H1 (cell line): ENCODE measurements at regions not wholly inside any gene's neighbourhood (a gene's known extent, or its start where the extent isn't known, plus 50 kb on each side); places are given as distances from the start of the nearest gene placed in this dataset.
A peak's percentile ranks its signal among the peaks of the same experiment; 100 is the strongest.

ENCODE experiments used
- CTCF ChIA-PET: fragments of 300-600 bp; sonication (Branson Sonifier 250); formaldehyde crosslinking; loops from one replicate; lab custom pipeline; 2021; ENCODE audit not compliant: partially characterized antibody; lab: Charles Lee
- POLR2A ChIA-PET: fragments of 300-600 bp; sonication (Branson Sonifier 250); formaldehyde crosslinking; loops from one replicate; lab custom pipeline; 2021; ENCODE audit warnings: inconsistent platforms; ENCODE audit not compliant: partially characterized antibody; lab: Charles Lee
- DNase-seq, 2 experiments: peaks; one replicate each; pipeline versions ENCODE4 v3.0.0 to v3.0.0-alpha.2; 2010 to 2022; ENCODE audit warnings: low spot score in 2 of 2, low read depth in 1 of 2, mixed read lengths in 1 of 2
- FAIRE-seq: peaks from 2 replicates; lab custom pipeline; 2011; peaks lifted over from hg19 to GRCh38; lab: Jason Lieb, UNC
- H2AFZ ChIP-seq: 2 replicates; pipeline ENCODE4 v1.8.1; 2012; ENCODE audit warnings: low read length, inconsistent platforms
- H2AK5ac ChIP-seq: 2 replicates; pipeline ENCODE4 v1.6.1; 2013; ENCODE audit warnings: low read depth, low read length
- H2BK120ac ChIP-seq: replicated peaks from 2 replicates; pipeline ENCODE3; 2013; ENCODE audit warnings: low read depth, low read length, inconsistent platforms
- H2BK12ac ChIP-seq: 2 replicates; pipeline ENCODE4 v1.6.1; 2013; ENCODE audit warnings: low read depth, low read length
- H2BK15ac ChIP-seq: 2 replicates; pipeline ENCODE4 v1.6.1; 2013; ENCODE audit warnings: low read length
- H2BK20ac ChIP-seq: 2 replicates; pipeline ENCODE4 v1.6.1; 2013; ENCODE audit warnings: low read length
- H2BK5ac ChIP-seq: 2 replicates; pipeline ENCODE4 v1.6.1; 2013; ENCODE audit warnings: low read depth, low read length
- H3K14ac ChIP-seq: 2 replicates; pipeline ENCODE4 v1.6.1; 2013; ENCODE audit warnings: inconsistent platforms; ENCODE audit not compliant: insufficient read length
- H3K18ac ChIP-seq: 2 replicates; pipeline ENCODE4 v1.6.1; 2013; ENCODE audit warnings: low read length; ENCODE audit errors: extremely low read depth
- H3K23ac ChIP-seq: 2 replicates; pipeline ENCODE4 v1.6.1; 2013; ENCODE audit warnings: inconsistent platforms; ENCODE audit not compliant: insufficient read length
- H3K23me2 ChIP-seq: 2 replicates; pipeline ENCODE4 v1.6.1; 2013; ENCODE audit warnings: low read depth, low read length
- H3K27ac ChIP-seq: 2 replicates; pipeline ENCODE4 v1.6.1; 2011; ENCODE audit warnings: low read depth, low read length, inconsistent platforms
- H3K27me3 ChIP-seq, 4 experiments: replicated peaks in 1 of 4; 1 replicate in 1 of 4; 2 replicates in 3 of 4; pipeline versions ENCODE4 v1.6.1 to v1.8.1; 2011 to 2013; ENCODE audit warnings: low read length in 3 of 4, mild to moderate bottlenecking in 3 of 4, inconsistent platforms in 2 of 4, mixed read lengths in 2 of 4, moderate library complexity in 1 of 4; ENCODE audit not compliant: control insufficient read depth in 3 of 4, insufficient read depth in 3 of 4; ENCODE audit errors: extremely low read depth in 1 of 4
- H3K36me3 ChIP-seq, 4 experiments: 2 replicates each; pipeline versions ENCODE4 v1.6.1 to v1.8.1; 2011 to 2013; ENCODE audit warnings: mild to moderate bottlenecking in 4 of 4, low read length in 3 of 4, moderate library complexity in 2 of 4, control low read depth in 1 of 4, inconsistent platforms in 1 of 4; ENCODE audit not compliant: insufficient read depth in 4 of 4, control insufficient read depth in 2 of 4
- H3K4ac ChIP-seq: replicated peaks from 2 replicates; pipeline ENCODE3; 2013; ENCODE audit warnings: low read length, low read depth, mixed read lengths, inconsistent platforms; ENCODE audit not compliant: insufficient read length
- H3K4me1 ChIP-seq, 4 experiments: replicated peaks in 1 of 4; 1 replicate in 1 of 4; 2 replicates in 3 of 4; pipeline versions ENCODE4 v1.6.1 to v1.8.1; 2011 to 2013; ENCODE audit warnings: low read length in 3 of 4, inconsistent platforms in 2 of 4, mixed read lengths in 1 of 4; ENCODE audit not compliant: insufficient read depth in 4 of 4, control insufficient read depth in 3 of 4
- H3K4me2 ChIP-seq, 2 experiments: 2 replicates each; pipeline versions ENCODE4 v1.6.1 to v1.8.1; 2011 to 2013; ENCODE audit warnings: low read depth in 2 of 2, low read length in 2 of 2, control low read depth in 1 of 2, inconsistent platforms in 1 of 2, mild to moderate bottlenecking in 1 of 2; ENCODE audit not compliant: insufficient read depth in 1 of 2
- H3K4me3 ChIP-seq, 4 experiments: fragments of 200-600, 300-600 bp in 1 of 4; sonication (generic), shearing (Covaris generic), sonication (Bioruptor Twin) in 1 of 4; 2 replicates each; pipeline versions ENCODE4 v1.5.1 to v1.8.1; 2011 to 2016; ENCODE audit warnings: low read length in 4 of 4, low read depth in 3 of 4, control low read depth in 2 of 4, inconsistent platforms in 2 of 4, mild to moderate bottlenecking in 2 of 4, mixed read lengths in 1 of 4, moderate library complexity in 1 of 4; ENCODE audit not compliant: insufficient read depth in 2 of 4; ENCODE audit errors: extremely low read depth in 1 of 4
- H3K56ac ChIP-seq: replicated peaks from 2 replicates; pipeline ENCODE3; 2013; ENCODE audit warnings: low read depth, mild to moderate bottlenecking, mixed read lengths, low read length, inconsistent platforms; ENCODE audit not compliant: insufficient read length
- H3K79me1 ChIP-seq: 2 replicates; pipeline ENCODE4 v1.6.1; 2013; ENCODE audit warnings: low read depth, low read length, control low read depth
- H3K79me2 ChIP-seq, 2 experiments: 2 replicates each; pipeline versions ENCODE4 v1.6.1 to v1.8.1; 2012 to 2013; ENCODE audit warnings: low read length in 2 of 2, mild to moderate bottlenecking in 2 of 2, inconsistent platforms in 1 of 2; ENCODE audit not compliant: insufficient read depth in 2 of 2, control insufficient read depth in 1 of 2
- H3K9ac ChIP-seq, 4 experiments: replicated peaks in 1 of 4; 1 replicate in 1 of 4; 2 replicates in 3 of 4; pipeline versions ENCODE4 v1.6.1 to v1.8.1; 2011 to 2013; ENCODE audit warnings: low read depth in 3 of 4, low read length in 3 of 4, control low read depth in 2 of 4, mild to moderate bottlenecking in 2 of 4, moderate library complexity in 2 of 4, inconsistent platforms in 1 of 4; ENCODE audit errors: extremely low read depth in 1 of 4
- H3K9me3 ChIP-seq, 2 experiments: 2 replicates each; pipeline versions ENCODE4 v1.6.1 to v1.8.1; 2012 to 2013; ENCODE audit warnings: mild to moderate bottlenecking in 2 of 2, moderate library complexity in 2 of 2, control low read depth in 1 of 2, inconsistent platforms in 1 of 2, low read depth in 1 of 2, low read length in 1 of 2, mixed read lengths in 1 of 2; ENCODE audit not compliant: insufficient read depth in 2 of 2
- H4K20me1 ChIP-seq, 2 experiments: replicated peaks in 1 of 2; 2 replicates each; pipeline versions ENCODE3 to v1.8.1; 2011 to 2013; ENCODE audit warnings: inconsistent platforms in 2 of 2, low read length in 2 of 2, mild to moderate bottlenecking in 1 of 2; ENCODE audit not compliant: insufficient read depth in 2 of 2, control insufficient read depth in 1 of 2
- H4K5ac ChIP-seq: 2 replicates; pipeline ENCODE4 v1.6.1; 2013; ENCODE audit warnings: low read length, low read depth, mixed read lengths, inconsistent platforms; ENCODE audit not compliant: insufficient read length
- H4K8ac ChIP-seq: 2 replicates; pipeline ENCODE4 v1.8.0; 2013; ENCODE audit warnings: mild to moderate bottlenecking, moderate library complexity, low read length, inconsistent platforms; ENCODE audit not compliant: insufficient read depth; ENCODE audit errors: extremely low read depth
- H4K91ac ChIP-seq: replicated peaks from 2 replicates; pipeline ENCODE3; 2013; ENCODE audit warnings: low read length, mixed read lengths, inconsistent platforms; ENCODE audit not compliant: insufficient read length
- BCL11A ChIP-seq, 2 experiments: IDR thresholded peaks; one replicate each; pipeline ENCODE4 v1.6.1; 2011; ENCODE audit warnings: low read depth in 2 of 2, low read length in 2 of 2, mild to moderate bottlenecking in 2 of 2
- EGR1 ChIP-seq: IDR thresholded peaks from 2 replicates; pipeline ENCODE4 v1.6.1; 2011; ENCODE audit warnings: low read depth, low read length, borderline replicate concordance
- EZH2 ChIP-seq: fragments of 200-600 bp; sonication (generic); IDR thresholded peaks from 2 replicates; pipeline ENCODE4 v1.7.1; 2012; ENCODE audit warnings: low read depth, mild to moderate bottlenecking, moderate library complexity, low read length, inconsistent platforms; ENCODE audit not compliant: severe bottlenecking
- FOSL1 ChIP-seq: IDR thresholded peaks from 2 replicates; pipeline ENCODE4 v1.6.1; 2011; ENCODE audit warnings: mild to moderate bottlenecking, low read depth, low read length, moderate library complexity; ENCODE audit not compliant: insufficient read depth
- HDAC2 ChIP-seq, 2 experiments: fragments of 300-600 bp in 1 of 2; sonication (generic) in 1 of 2; IDR thresholded peaks; 2 replicates each; pipeline ENCODE4 v1.6.1; 2011 to 2012; ENCODE audit warnings: low read depth in 2 of 2, low read length in 2 of 2, mild to moderate bottlenecking in 2 of 2, moderate library complexity in 2 of 2, borderline replicate concordance in 1 of 2, inconsistent platforms in 1 of 2
- JUND ChIP-seq: IDR thresholded peaks from 2 replicates; pipeline ENCODE4 v1.6.1; 2011; ENCODE audit warnings: mild to moderate bottlenecking, improper control_type of control experiment, low read length
- SIX5 ChIP-seq: IDR thresholded peaks from 2 replicates; pipeline ENCODE4 v1.6.1; 2011; ENCODE audit warnings: mild to moderate bottlenecking, low read depth, low read length
- SP4 ChIP-seq: IDR thresholded peaks from 2 replicates; pipeline ENCODE4 v1.6.1; 2012; ENCODE audit warnings: low read length, inconsistent platforms
- YY1 ChIP-seq: IDR thresholded peaks from 2 replicates; pipeline ENCODE4 v1.6.1; 2011; ENCODE audit warnings: low read depth, mild to moderate bottlenecking, low read length
- WGBS, 2 experiments: shearing (Covaris generic) in 1 of 2; methylation state at CpG; one replicate each; pipeline versions ENCODE4 v1.1.6 to v1.1.7; 2013 to 2015; ENCODE audit warnings: low lambda C conversion rate in 2 of 2, mixed read lengths in 2 of 2, inconsistent platforms in 1 of 2, low coverage in 1 of 2, missing lambda C conversion rate in 1 of 2; ENCODE audit not compliant: insufficient replicate concordance in 2 of 2, insufficient coverage in 1 of 2, insufficient read length in 1 of 2; ENCODE audit errors: extremely low coverage in 1 of 2, missing lambda C conversion rate in 1 of 2; 5-methylcytosine and 5-hydroxymethylcytosine counted together
- TF ChIP-seq, protein P1 (sequence below): IDR thresholded peaks from 2 replicates; pipeline ENCODE4 v1.6.1; 2012; ENCODE audit warnings: low read length, inconsistent platforms

DNA sequence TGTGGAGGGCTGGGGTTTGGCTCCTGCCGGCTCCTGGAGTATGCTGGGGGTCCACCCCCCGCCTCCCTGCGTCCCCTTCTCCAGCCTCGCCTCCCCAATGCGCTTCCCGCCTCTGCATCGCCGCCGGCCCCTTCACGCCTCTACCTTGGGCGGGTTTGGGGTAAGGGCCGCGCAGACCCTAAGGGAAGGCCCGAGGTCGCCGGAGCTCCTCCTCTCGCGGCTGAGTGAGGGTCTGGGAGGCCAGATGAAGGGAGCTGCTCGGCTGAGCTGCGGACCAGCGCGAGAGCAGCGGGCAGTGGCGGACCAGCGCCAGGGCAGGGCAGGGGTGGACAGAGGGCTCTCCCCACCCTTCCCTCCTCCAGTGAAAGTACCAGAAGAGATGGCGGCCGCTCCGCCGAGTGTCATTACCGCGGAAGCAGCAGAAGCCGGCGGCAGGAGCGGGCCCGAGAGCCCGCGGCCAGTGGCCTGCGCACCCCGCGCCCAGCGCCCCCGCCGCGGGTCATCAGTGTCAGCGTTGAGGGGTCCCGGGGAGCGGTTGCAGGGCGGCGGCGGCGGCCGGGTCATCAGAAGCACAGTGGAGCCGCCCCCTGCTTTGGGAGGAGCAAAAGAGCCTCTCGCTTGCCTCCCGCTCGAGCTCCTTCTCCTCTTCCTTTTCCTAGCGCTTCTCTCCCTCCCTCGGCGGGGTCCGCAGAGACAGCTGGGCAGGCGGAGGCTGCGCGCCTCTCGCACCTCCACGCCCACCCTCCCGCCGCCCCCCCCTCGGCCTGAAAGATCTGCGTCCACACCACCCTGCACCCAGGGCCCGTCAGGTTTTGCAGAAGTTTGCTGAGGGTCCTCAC is 255.6 kb upstream of the CADM1 start:
- ChIA-PET POLR2A (interaction anchor here (1.1 to 1.5 kb wide), 2 partner anchors 8 to 13 kb away, joined by 3 read pairs; no protein-coding TSS in a partner anchor), CTCF (interaction anchor here (0.8 to 1.5 kb wide), 3 partner anchors 11 to 68 kb away, joined by 3 read pairs; no protein-coding TSS in a partner anchor)
- Histone ChIP-seq H2BK5ac (no peak overlapping the region), H3K9ac (peak overlapping the region in 1 of 4 experiments; percentile 39; a peak in 1 of 7 replicates), H3K79me1 (no peaks in the 10 kb centered on the region), H3K27me3 (peaks cover 16 to 44% (median 35%) of the 10 kb centered on the region in 4 experiments), H3K23ac (no peak overlapping the region), H2AK5ac (no peak overlapping the region), H3K4me1 (peaks cover 0 to 11% (median under 1%) of the 10 kb centered on the region in 4 experiments; a peak in 5 of 7 replicates), H3K4me3 (peak overlapping the region; percentile 35 to 77 (median 52)), H3K4me2 (peak overlapping the region; percentile 71 to 84), H4K5ac (no peak overlapping the region), H4K20me1 (no peaks in the 10 kb centered on the region), H3K14ac (no peak overlapping the region), H3K18ac (no peak overlapping the region; the same call in none of the 2 replicates), H3K36me3 (no peaks in the 10 kb centered on the region), H4K8ac (peak overlapping the region; percentile 42; the same call in 1 of the 2 replicates), H3K79me2 (no peaks in the 10 kb centered on the region), H3K4ac (no peak overlapping the region), H2BK15ac (no peak overlapping the region), H2BK12ac (no peak overlapping the region), H2AFZ (peak overlapping the region; percentile 74; the same call in 1 of the 2 replicates), H3K9me3 (no peaks in the 10 kb centered on the region), H2BK20ac (no peak overlapping the region), H3K27ac (no peak overlapping the region), H4K91ac (peak overlapping the region; percentile 67), H3K56ac (no peak overlapping the region), H3K23me2 (peaks cover 8% of the 10 kb centered on the region; the same call in 1 of the 2 replicates), H2BK120ac (no peak overlapping the region)
- DNase-seq (peak in 1 of 2 experiments; percentile 78), FAIRE-seq (no peak)
- WGBS, 2 experiments = 3% methylated on average over 40 of the region's 70 CpGs; no CpG with 5 or more reads in 1 of the 2 experiments
- TF ChIP-seq EZH2 = peak; percentile 67
- no peak for TF ChIP-seq EGR1
- TF ChIP-seq FOSL1 = no peak
- no peak for TF ChIP-seq JUND
- TF ChIP-seq SIX5 = no peak
- TF ChIP-seq, protein P1, sequence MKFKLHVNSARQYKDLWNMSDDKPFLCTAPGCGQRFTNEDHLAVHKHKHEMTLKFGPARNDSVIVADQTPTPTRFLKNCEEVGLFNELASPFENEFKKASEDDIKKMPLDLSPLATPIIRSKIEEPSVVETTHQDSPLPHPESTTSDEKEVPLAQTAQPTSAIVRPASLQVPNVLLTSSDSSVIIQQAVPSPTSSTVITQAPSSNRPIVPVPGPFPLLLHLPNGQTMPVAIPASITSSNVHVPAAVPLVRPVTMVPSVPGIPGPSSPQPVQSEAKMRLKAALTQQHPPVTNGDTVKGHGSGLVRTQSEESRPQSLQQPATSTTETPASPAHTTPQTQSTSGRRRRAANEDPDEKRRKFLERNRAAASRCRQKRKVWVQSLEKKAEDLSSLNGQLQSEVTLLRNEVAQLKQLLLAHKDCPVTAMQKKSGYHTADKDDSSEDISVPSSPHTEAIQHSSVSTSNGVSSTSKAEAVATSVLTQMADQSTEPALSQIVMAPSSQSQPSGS = no peak
- no peak; the same call in 1 of the 2 replicates for TF ChIP-seq YY1
- TF ChIP-seq BCL11A (IDR thresholded peaks at IDR 0.05; ENCODE audit: low read depth in 2 of 2, low read length in 2 of 2) = no peak
- no peak for TF ChIP-seq HDAC2 (IDR thresholded peaks at IDR 0.05; ENCODE audit: borderline replicate concordance in 1 of 2, low read depth in 2 of 2, low read length in 2 of 2)
- TF ChIP-seq SP4 = no peak
